ENCODE measurements at regions not wholly inside any gene's neighbourhood (a gene's known extent, or its start where the extent isn't known, plus 50 kb on each side); places are given as distances from the start of the nearest gene placed in this dataset.

- TF ChIP-seq CTCF (IDR thresholded peaks at IDR 0.05): no peak
- TF ChIP-seq POLR2A (IDR thresholded peaks at IDR 0.05): no peak
These were observed 173.8 kb downstream of the IL15 start for GRCh38 chr4:141810038-141810711.

Measured in right lobe of liver (tissue), 4 donors.